GM12878 (cell line): ENCODE measurements at regions not wholly inside any gene's neighbourhood (a gene's known extent, or its start where the extent isn't known, plus 50 kb on each side); places are given as distances from the start of the nearest gene placed in this dataset.

Source experiments
- ATAC-seq: fragments of 200-7000 bp; cut with Tn5 transposase; 3 replicates; pipeline ENCODE4 v1.9.1; 2020; ENCODE audit warnings: mild to moderate bottlenecking, moderate library complexity
- BruUV-seq: library from RNA; stranded (reverse); fragments of 400-500 nt; replicated peaks from 2 replicates; lab custom pipeline; 2021; lab: Mats Ljungman, UMichigan
- CTCF ChIA-PET: fragments of 300-600 bp; sonication (Branson Sonifier 250); formaldehyde crosslinking; extraction: SDS; loops from one replicate; lab custom pipeline; 2021; ENCODE audit warnings: inconsistent platforms; lab: Yijun Ruan, JAX
- POLR2A ChIA-PET: fragments of 350-600 bp; formaldehyde crosslinking; extraction: SDS; loops from one replicate; lab custom pipeline; 2021; ENCODE audit warnings: inconsistent platforms; lab: Charles Lee
- RAD21 ChIA-PET: fragments of 300-600 bp; sonication (Branson Sonifier 250); formaldehyde crosslinking; loops from one replicate; lab custom pipeline; 2023; ENCODE audit warnings: antibody characterized with exemption; ENCODE audit not compliant: unreplicated experiment; lab: Charles Lee
- SMC1A ChIA-PET: fragments of 300-600 bp; sonication (Branson Sonifier 250); formaldehyde crosslinking; loops from one replicate; lab custom pipeline; 2023; ENCODE audit not compliant: unreplicated experiment, uncharacterized antibody; lab: Charles Lee
- DNase-seq: peaks from one replicate; pipeline ENCODE4 v3.0.0-alpha.2; 2011; ENCODE audit warnings: low read depth, low spot score
- FAIRE-seq: peaks from 3 replicates; lab custom pipeline; 2011; peaks lifted over from hg19 to GRCh38; lab: Jason Lieb, UNC
- H2AFZ ChIP-seq: 2 replicates; pipeline ENCODE4 v1.6.0; 2011; ENCODE audit warnings: low read depth, low read length, control low read depth; ENCODE audit not compliant: control insufficient read depth
- H3K27ac ChIP-seq: 2 replicates; pipeline ENCODE4 v1.5.1; 2011; ENCODE audit warnings: control low read depth; ENCODE audit not compliant: control insufficient read depth, insufficient read depth
- H3K27me3 ChIP-seq, 2 experiments: replicated peaks in 1 of 2; 2 replicates each; pipeline versions ENCODE4 v1.6.0 to v1.6.1; 2011; ENCODE audit warnings: low read length in 1 of 2; ENCODE audit not compliant: control insufficient read depth in 2 of 2, insufficient read depth in 2 of 2
- H3K36me3 ChIP-seq, 2 experiments: 2 replicates each; pipeline ENCODE4 v1.5.1; 2011; ENCODE audit warnings: low read length in 1 of 2; ENCODE audit not compliant: control insufficient read depth in 2 of 2, insufficient read depth in 2 of 2
- H3K4me1 ChIP-seq: 2 replicates; pipeline ENCODE4 v1.6.1; 2011; ENCODE audit warnings: mild to moderate bottlenecking, low read length, moderate library complexity, mixed read lengths; ENCODE audit not compliant: control insufficient read depth, insufficient read depth
- H3K4me2 ChIP-seq: 2 replicates; pipeline ENCODE4 v1.6.0; 2011; ENCODE audit warnings: control low read depth; ENCODE audit not compliant: control insufficient read depth, insufficient read depth
- H3K4me3 ChIP-seq: fragments of 200-600 bp; sonication (generic); 2 replicates; pipeline ENCODE4 v1.5.1; 2016
- H3K79me2 ChIP-seq: 2 replicates; pipeline ENCODE4 v1.6.0; 2011; ENCODE audit warnings: low read length; ENCODE audit not compliant: control insufficient read depth, insufficient read depth
- H3K9ac ChIP-seq: 2 replicates; pipeline ENCODE4 v1.8.0; 2011; ENCODE audit warnings: low read length, control low read depth, mixed read lengths; ENCODE audit not compliant: control insufficient read depth, insufficient read depth
- H3K9me3 ChIP-seq: replicated peaks from 3 replicates; pipeline ENCODE4 v1.5.1; 2011; ENCODE audit warnings: mild to moderate bottlenecking, low read length; ENCODE audit not compliant: control insufficient read depth, insufficient read depth
- H4K20me1 ChIP-seq: 2 replicates; pipeline ENCODE4 v1.6.0; 2011; ENCODE audit not compliant: control insufficient read depth, insufficient read depth
- CREB1 ChIP-seq: IDR thresholded peaks from 2 replicates; pipeline ENCODE4 v1.6.1; 2012; ENCODE audit warnings: low read depth, mild to moderate bottlenecking, inconsistent platforms
- FOS ChIP-seq: IDR thresholded peaks from 3 replicates; pipeline ENCODE4 v1.6.1; 2011; ENCODE audit warnings: borderline replicate concordance; ENCODE audit not compliant: insufficient read length; ENCODE audit errors: extremely low read depth
- HCFC1 ChIP-seq: fragments of 150-350 bp; IDR thresholded peaks from 2 replicates; pipeline ENCODE4 v1.6.1; 2014; ENCODE audit warnings: low read length
- NRF1 ChIP-seq: conservative IDR thresholded peaks from 2 replicates; pipeline ENCODE4 v1.6.1; 2011; ENCODE audit warnings: mild to moderate bottlenecking, low read depth, low read length, improper control_type of control experiment
- POLR2AphosphoS2 ChIP-seq: IDR thresholded peaks from 2 replicates; pipeline ENCODE4 v1.6.1; 2011; ENCODE audit warnings: low read depth, mild to moderate bottlenecking, low read length, improper control_type of control experiment, moderate library complexity
- SMAD5 ChIP-seq: IDR thresholded peaks from 2 replicates; pipeline ENCODE4 v1.6.1; 2016; ENCODE audit warnings: antibody characterized with exemption, low read depth
- TBL1XR1 ChIP-seq: IDR thresholded peaks from 2 replicates; pipeline ENCODE4 v1.6.1; 2012; ENCODE audit warnings: low read depth, low read length, improper control_type of control experiment
- TCF12 ChIP-seq: IDR thresholded peaks from 2 replicates; pipeline ENCODE4 v1.6.1; 2011; ENCODE audit warnings: low read depth, mild to moderate bottlenecking, low read length
- YY1 ChIP-seq: IDR thresholded peaks from 2 replicates; pipeline ENCODE4 v1.6.1; 2011; ENCODE audit warnings: low read depth, mild to moderate bottlenecking, low read length
- ZNF687 ChIP-seq: fragments of 450-650 bp; IDR thresholded peaks from 2 replicates; pipeline ENCODE4 v1.6.1; 2017; ENCODE audit warnings: mild to moderate bottlenecking, moderate library complexity
- WGBS: methylation state at CpG from one replicate; pipeline ENCODE4 v1.1.6; 2016; ENCODE audit warnings: low lambda C conversion rate; ENCODE audit not compliant: insufficient replicate concordance, insufficient coverage; ENCODE audit errors: missing lambda C conversion rate; 5-methylcytosine and 5-hydroxymethylcytosine counted together
- in situ Hi-C: fragments of 300-500 bp; cut with MboI; formaldehyde crosslinking; loops from 9 replicates; pipeline ENCODE4 v1.14.3; 2018; ENCODE audit warnings: mixed read lengths
- intact Hi-C: fragments of 100-400 bp; cut with micrococcal nuclease; formaldehyde crosslinking; loops from one replicate; pipeline ENCODE4 v1.14.2; 2022; ENCODE audit not compliant: unreplicated experiment
- TF ChIP-seq, protein P1 (sequence below): fragments of 150-350 bp; IDR thresholded peaks from 2 replicates; pipeline ENCODE4 v1.6.1; 2014; ENCODE audit warnings: mild to moderate bottlenecking, low read depth, low read length
- TF ChIP-seq, protein P2 (sequence below): IDR thresholded peaks from 2 replicates; pipeline ENCODE4 v1.6.1; 2012; ENCODE audit warnings: low read depth, low read length, improper control_type of control experiment

DNA sequence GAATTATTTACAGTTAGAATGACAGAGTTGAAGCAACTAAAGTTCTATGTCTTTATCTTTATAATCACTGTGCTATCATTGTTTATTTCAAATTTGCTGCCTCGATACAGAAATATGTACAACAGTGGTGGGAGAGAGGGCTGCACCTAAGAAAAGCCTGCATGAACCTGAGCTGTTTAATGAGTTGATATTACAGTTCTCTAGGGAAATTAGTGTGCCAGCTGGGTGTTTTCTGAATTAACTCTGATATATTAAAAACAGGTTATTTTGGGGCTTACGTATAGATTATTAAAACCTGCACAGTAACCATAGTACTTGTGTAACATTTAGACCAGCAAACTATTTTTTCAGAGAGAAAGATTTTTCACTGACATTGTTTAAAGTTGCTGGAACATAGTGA, 750.5 kb upstream of the DDX18 start:
- in situ Hi-C loops: no loop called here
- Histone ChIP-seq H3K9ac (no peak overlapping the region), H3K36me3 (no peaks in the 10 kb centered on the region), H3K4me1 (no peaks in the 10 kb centered on the region), H3K9me3 (no peaks in the 10 kb centered on the region), H3K4me2 (no peak overlapping the region), H3K27ac (no peak overlapping the region), H3K4me3 (no peak overlapping the region), H4K20me1 (no peaks in the 10 kb centered on the region), H3K27me3 (no peaks in the 10 kb centered on the region), H3K79me2 (no peaks in the 10 kb centered on the region), H2AFZ (no peak overlapping the region)
- ChIA-PET RAD21 (no interaction called here), SMC1A (no interaction called here), POLR2A (no interaction called here), CTCF (no interaction called here)
- WGBS: 0% methylated on average over 2 of the region's 2 CpGs
- no TSS peak for BruUV-seq
- no peak for DNase-seq
- FAIRE-seq: no peak
- TF ChIP-seq POLR2AphosphoS2: no peak
- TF ChIP-seq, protein P1, sequence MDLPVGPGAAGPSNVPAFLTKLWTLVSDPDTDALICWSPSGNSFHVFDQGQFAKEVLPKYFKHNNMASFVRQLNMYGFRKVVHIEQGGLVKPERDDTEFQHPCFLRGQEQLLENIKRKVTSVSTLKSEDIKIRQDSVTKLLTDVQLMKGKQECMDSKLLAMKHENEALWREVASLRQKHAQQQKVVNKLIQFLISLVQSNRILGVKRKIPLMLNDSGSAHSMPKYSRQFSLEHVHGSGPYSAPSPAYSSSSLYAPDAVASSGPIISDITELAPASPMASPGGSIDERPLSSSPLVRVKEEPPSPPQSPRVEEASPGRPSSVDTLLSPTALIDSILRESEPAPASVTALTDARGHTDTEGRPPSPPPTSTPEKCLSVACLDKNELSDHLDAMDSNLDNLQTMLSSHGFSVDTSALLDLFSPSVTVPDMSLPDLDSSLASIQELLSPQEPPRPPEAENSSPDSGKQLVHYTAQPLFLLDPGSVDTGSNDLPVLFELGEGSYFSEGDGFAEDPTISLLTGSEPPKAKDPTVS: no peak
- no peak for TF ChIP-seq FOS
- no peak for TF ChIP-seq HCFC1
- TF ChIP-seq YY1: no peak
- TF ChIP-seq NRF1: no peak
- TF ChIP-seq TCF12: no peak
- TF ChIP-seq CREB1: no peak
- TF ChIP-seq, protein P2, sequence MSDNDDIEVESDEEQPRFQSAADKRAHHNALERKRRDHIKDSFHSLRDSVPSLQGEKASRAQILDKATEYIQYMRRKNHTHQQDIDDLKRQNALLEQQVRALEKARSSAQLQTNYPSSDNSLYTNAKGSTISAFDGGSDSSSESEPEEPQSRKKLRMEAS: no peak
- TF ChIP-seq ZNF687: no peak
- TF ChIP-seq TBL1XR1: no peak
- TF ChIP-seq SMAD5: no peak
- ATAC-seq: no peak
- intact Hi-C loops: no loop called here
